ENCODE measurements at regions not wholly inside any gene's neighbourhood (a gene's known extent, or its start where the extent isn't known, plus 50 kb on each side); places are given as distances from the start of the nearest gene placed in this dataset.

DNA sequence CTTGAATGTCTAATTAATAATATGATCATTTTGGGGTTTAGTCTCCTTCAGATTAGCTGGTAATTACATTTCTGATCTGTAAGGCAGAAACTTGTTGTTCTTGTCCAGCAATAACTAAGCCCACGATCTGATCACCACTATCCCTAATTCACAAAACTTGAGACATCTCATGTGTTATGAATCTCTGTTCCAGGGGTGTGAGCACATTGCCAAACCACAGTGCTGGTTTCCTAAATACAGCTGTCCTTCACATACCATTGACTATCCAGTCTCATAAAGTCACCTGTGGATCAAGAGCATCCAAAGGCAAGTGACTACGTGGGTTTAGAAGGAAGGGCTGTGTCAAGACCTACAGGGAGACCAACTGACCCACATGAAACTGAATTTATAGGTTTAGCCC, 134.1 kb upstream of the PRLR start:
- H3K27me3 ChIP-seq (ENCODE audit: insufficient read depth in 3 of 3, low read length in 2 of 3): no peaks in the 10 kb centered on the region
- intact Hi-C loops (cut with DNase I): no loop called here
- ATAC-seq (no peak), DNase-seq (no peak)
- 37 to 45% (median 41%) methylated on average over 2 of the region's 2 CpGs for WGBS, 3 donors
- H3K4me1 ChIP-seq: no peaks in the 10 kb centered on the region
- H3K36me3 ChIP-seq (ENCODE audit: insufficient read depth in 1 of 2, low read depth in 1 of 2): no peaks in the 10 kb centered on the region
- no peak overlapping the region for H3K4me3 ChIP-seq
- no peak overlapping the region for H3K27ac ChIP-seq
- TF ChIP-seq, protein P1, sequence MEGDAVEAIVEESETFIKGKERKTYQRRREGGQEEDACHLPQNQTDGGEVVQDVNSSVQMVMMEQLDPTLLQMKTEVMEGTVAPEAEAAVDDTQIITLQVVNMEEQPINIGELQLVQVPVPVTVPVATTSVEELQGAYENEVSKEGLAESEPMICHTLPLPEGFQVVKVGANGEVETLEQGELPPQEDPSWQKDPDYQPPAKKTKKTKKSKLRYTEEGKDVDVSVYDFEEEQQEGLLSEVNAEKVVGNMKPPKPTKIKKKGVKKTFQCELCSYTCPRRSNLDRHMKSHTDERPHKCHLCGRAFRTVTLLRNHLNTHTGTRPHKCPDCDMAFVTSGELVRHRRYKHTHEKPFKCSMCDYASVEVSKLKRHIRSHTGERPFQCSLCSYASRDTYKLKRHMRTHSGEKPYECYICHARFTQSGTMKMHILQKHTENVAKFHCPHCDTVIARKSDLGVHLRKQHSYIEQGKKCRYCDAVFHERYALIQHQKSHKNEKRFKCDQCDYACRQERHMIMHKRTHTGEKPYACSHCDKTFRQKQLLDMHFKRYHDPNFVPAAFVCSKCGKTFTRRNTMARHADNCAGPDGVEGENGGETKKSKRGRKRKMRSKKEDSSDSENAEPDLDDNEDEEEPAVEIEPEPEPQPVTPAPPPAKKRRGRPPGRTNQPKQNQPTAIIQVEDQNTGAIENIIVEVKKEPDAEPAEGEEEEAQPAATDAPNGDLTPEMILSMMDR (IDR thresholded peaks at IDR 0.05): no peak
- no peaks in the 10 kb centered on the region for H3K9me3 ChIP-seq

DNA sequence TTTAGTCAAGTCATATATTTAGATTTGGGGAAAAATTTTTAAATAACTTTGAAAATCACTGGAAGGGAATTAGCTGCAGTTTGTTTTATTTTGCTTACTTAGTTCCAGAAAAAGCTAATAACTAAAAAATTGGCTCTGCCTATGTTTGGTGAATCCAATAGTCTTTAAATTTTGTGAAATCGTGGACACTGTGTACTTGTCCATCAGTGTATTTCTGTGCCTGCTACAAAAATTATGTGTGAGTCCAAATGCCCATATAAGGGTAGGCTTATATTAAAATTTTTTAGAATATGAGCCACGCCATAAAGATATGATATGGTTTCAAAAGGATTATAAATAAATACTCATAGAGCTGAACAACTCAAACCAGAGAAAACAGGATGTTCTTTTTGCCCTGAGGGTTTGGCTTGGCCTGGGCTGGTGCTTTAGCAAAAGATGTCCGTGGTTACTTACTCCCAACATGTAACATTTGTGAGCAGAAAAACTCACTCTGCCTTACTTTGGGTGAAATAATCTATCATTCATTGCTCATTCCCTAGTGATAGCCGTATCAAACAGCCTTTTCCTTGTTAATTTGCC, 133.2 kb upstream of the PRLR start:
- Histone ChIP-seq H3K27ac (no peak overlapping the region), H3K4me1 (no peaks in the 10 kb centered on the region), H3K27me3 (ENCODE audit: insufficient read depth in 3 of 3, low read length in 2 of 3) (no peaks in the 10 kb centered on the region), H3K36me3 (ENCODE audit: insufficient read depth in 1 of 2, low read depth in 1 of 2) (no peaks in the 10 kb centered on the region), H3K9me3 (no peaks in the 10 kb centered on the region), H3K4me3 (no peak overlapping the region)
- DNase-seq (no peak), ATAC-seq (no peak)
- WGBS, 3 donors: 30 to 43% (median 37%) methylated on average over 4 of the region's 4 CpGs
- intact Hi-C loops (cut with DNase I): no loop called here
- TF ChIP-seq, protein P1 (IDR thresholded peaks at IDR 0.05): no peak

DNA sequence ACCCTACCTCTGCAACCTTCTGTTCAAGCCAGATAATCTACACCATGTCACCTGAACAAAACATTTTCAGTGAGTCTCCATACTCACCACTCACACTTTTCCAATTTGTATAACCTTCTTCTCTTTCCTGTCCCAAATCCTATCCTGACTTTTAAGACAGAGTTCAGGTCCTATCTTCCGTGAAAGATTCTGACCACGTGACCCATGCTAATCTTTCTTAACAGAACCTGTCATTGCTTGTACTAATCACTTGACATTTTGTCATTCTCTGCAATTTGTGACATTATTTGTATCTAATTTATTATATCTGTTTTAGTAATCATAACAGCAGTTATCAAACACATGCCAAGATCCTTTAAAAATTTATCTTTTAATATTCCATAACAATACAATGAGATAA, 132.5 kb upstream of the PRLR start:
- no peaks in the 10 kb centered on the region for H3K27me3 ChIP-seq (ENCODE audit: insufficient read depth in 3 of 3, low read length in 2 of 3)
- no peaks in the 10 kb centered on the region for H3K4me1 ChIP-seq
- H3K4me3 ChIP-seq: no peak overlapping the region
- 45 to 67% (median 50%) methylated on average over 2 of the region's 2 CpGs for WGBS, 3 donors
- DNase-seq (no peak), ATAC-seq (no peak)
- no peaks in the 10 kb centered on the region for H3K9me3 ChIP-seq
- TF ChIP-seq, protein P1 (IDR thresholded peaks at IDR 0.05): no peak
- intact Hi-C loops (cut with DNase I): no loop called here
- H3K27ac ChIP-seq: no peak overlapping the region
- H3K36me3 ChIP-seq (ENCODE audit: insufficient read depth in 1 of 2, low read depth in 1 of 2): no peaks in the 10 kb centered on the region

DNA sequence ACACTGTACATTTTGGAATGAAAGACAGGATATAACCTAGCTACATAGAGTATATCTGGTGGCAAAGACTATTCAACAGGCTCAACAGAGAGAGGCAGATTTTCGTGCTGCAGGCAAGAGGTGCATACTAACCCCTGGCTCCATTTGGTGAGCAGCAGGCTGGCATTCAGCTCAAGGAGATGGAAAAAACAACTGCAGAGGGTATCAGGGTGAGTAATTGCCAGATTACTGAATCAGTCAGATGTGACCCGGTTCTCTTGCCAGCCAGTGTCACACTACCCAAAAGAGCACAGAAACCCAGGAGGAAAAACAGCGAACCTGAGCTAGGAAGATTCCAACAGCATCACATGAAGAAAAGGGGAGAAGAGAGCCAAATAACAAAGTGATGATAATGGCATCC, 130.4 kb upstream of the PRLR start:
- 23 to 25% (median 25%) methylated on average over 3 of the region's 3 CpGs for WGBS, 3 donors
- ATAC-seq (no peak), DNase-seq (no peak)
- Histone ChIP-seq H3K4me1 (no peaks in the 10 kb centered on the region), H3K27ac (no peak overlapping the region), H3K9me3 (no peaks in the 10 kb centered on the region), H3K4me3 (no peak overlapping the region), H3K27me3 (ENCODE audit: insufficient read depth in 3 of 3, low read length in 2 of 3) (no peaks in the 10 kb centered on the region), H3K36me3 (ENCODE audit: insufficient read depth in 1 of 2, low read depth in 1 of 2) (no peaks in the 10 kb centered on the region)
- intact Hi-C loops (cut with DNase I): no loop called here
- TF ChIP-seq, protein P1 (IDR thresholded peaks at IDR 0.05): no peak

DNA sequence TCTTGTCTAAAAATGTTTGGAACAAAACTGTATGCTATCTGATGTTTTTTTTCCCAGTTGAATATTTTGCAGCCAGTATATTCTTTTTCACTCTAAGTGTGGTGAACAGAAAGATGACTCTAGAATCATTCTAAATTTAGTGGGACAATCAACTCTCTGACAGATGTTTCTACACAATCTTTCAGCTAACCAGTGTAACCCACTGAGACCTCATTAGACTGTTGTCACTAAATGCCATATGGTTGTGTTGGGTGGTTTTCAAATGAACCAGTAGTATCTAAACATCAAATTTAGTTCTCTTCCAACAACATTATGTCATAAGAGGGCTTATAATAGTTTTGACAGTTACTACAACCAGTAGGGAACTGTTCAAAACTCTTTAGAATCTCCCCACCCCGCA, 129.6 kb upstream of the PRLR start:
- H3K27ac ChIP-seq: no peak overlapping the region
- intact Hi-C loops (cut with DNase I): no loop called here
- no peaks in the 10 kb centered on the region for H3K9me3 ChIP-seq
- 35 to 49% (median 47%) methylated on average over 1 of the region's 1 CpG for WGBS, 3 donors
- DNase-seq: no peak
- TF ChIP-seq, protein P1 (IDR thresholded peaks at IDR 0.05): no peak
- H3K4me3 ChIP-seq: no peak overlapping the region
- H3K4me1 ChIP-seq: no peaks in the 10 kb centered on the region
- H3K27me3 ChIP-seq (ENCODE audit: insufficient read depth in 3 of 3, low read length in 2 of 3): no peaks in the 10 kb centered on the region
- H3K36me3 ChIP-seq (ENCODE audit: insufficient read depth in 1 of 2, low read depth in 1 of 2): no peaks in the 10 kb centered on the region
- ATAC-seq: no peak

Data from psoas muscle (tissue), 7 donors.